ENCODE measurements at regions not wholly inside any gene's neighbourhood (a gene's known extent, or its start where the extent isn't known, plus 50 kb on each side); places are given as distances from the start of the nearest gene placed in this dataset.

DNA sequence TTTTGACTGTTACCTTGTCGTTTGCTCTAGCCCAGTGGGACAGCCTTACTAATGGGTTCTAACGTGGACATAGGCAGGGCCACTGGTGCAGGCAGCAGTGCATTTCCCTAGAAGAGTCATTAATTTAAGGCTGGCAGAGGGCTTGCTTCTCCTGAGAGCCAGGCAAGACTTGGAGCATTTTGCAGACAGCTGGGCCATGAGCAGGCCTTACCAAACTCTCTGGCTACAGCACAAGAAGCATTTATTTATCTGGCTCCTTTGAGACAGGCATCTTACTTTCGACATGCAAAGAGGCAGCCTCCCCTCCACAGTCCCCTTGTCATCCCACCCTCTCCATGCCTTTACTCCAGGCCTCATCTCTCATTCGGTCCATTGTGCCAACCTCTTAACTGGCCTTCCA lies 139.9 kb downstream of the CSNK2A3 start:
- Mint-ChIP-seq H3K27ac (no peak overlapping the region), H3K9me3 (no peaks in the 10 kb centered on the region), H3K4me3 (no peak overlapping the region), H3K4me1 (no peaks in the 10 kb centered on the region), H3K36me3 (no peaks in the 10 kb centered on the region), H3K27me3 (peaks cover 0 to 7% of the 10 kb centered on the region in 2 donors)
- ChIA-PET CTCF (interaction anchor here in 1 of 2 donors (1.2 kb wide), 1 partner anchor 185 kb away, joined by 3 read pairs; no protein-coding TSS in a partner anchor), POLR2A (no interaction called here)
- DNase-seq = no peak
- no peaks in the 10 kb centered on the region for H3K27me3 ChIP-seq (replicated peaks in 1 of 2; ENCODE audit: control insufficient read depth in 2 of 2, extremely low read depth in 1 of 2, insufficient read depth in 2 of 2, low read length in 1 of 2)
- no peak overlapping the region for H3K27ac ChIP-seq (ENCODE audit: low read length)
- no peak for ATAC-seq (replicated peaks in 1 of 4)
- 92% methylated on average over 4 of the region's 4 CpGs for WGBS (ENCODE audit: insufficient coverage)
- H3K4me1 ChIP-seq (ENCODE audit: control insufficient read depth in 1 of 2, extremely low read depth in 1 of 2, insufficient read depth in 2 of 2, low read length in 2 of 2) = no peaks in the 10 kb centered on the region
- no peaks in the 10 kb centered on the region for H3K9me3 ChIP-seq
- no peak overlapping the region for H3K4me3 ChIP-seq (ENCODE audit: control insufficient read depth in 1 of 2, extremely low read depth in 1 of 2, low read length in 1 of 2)
- H3K36me3 ChIP-seq (ENCODE audit: control insufficient read depth in 2 of 2, extremely low read depth in 1 of 2, insufficient read depth in 1 of 2, low read length in 1 of 2) = no peaks in the 10 kb centered on the region

DNA sequence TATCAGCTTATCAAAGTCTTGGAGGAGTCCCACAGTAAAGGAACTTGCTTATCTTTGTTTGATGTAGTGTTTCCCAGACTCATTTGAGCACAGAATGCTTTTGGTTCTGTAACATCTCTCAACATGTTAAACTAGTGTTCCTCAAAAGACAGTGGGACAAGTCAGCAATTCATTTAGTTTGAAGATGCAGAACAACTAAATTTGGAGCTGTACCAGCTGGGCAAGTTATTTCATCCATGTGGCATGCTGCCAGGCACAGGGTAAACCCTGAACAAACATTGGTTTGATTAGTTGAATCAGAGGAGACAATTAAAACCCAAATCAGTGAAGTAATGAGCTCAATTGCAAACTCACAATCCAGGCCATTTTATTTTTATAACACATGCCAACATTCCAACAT lies 141.2 kb downstream of the CSNK2A3 start:
- POLR2A ChIA-PET = no interaction called here

DNA sequence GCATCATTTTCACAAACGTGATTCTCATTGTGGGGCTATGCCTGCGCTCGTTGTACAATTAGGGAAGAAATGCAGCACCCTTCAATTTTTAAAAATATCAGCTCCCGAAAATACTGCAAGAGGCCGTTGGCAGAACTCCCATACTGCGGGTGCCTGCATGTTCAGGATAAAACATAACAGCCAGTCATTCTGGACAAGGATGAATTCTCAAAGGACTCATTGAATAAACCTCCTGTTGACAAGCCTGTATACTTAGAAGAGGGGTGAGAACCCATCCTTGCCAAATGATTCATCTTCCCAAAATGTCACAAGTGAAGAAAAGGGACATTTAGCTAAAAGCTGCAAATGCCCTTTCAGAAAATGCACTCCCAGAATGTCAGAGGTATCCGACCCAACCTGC lies 141.9 kb downstream of the CSNK2A3 start:
- no peak overlapping the region for H3K27ac Mint-ChIP-seq
- H3K4me3 Mint-ChIP-seq = no peak overlapping the region
- no peaks in the 10 kb centered on the region for H3K9me3 ChIP-seq
- H3K27me3 Mint-ChIP-seq = peaks cover 2 to 7% of the 10 kb centered on the region in 2 donors
- POLR2A ChIA-PET = no interaction called here
- no peaks in the 10 kb centered on the region for H3K4me1 ChIP-seq (ENCODE audit: control insufficient read depth in 1 of 2, extremely low read depth in 1 of 2, insufficient read depth in 2 of 2, low read length in 2 of 2)
- peaks cover 0 to 5% of the 10 kb centered on the region in 2 experiments for H3K27me3 ChIP-seq (replicated peaks in 1 of 2; ENCODE audit: control insufficient read depth in 2 of 2, extremely low read depth in 1 of 2, insufficient read depth in 2 of 2, low read length in 1 of 2)
- WGBS (ENCODE audit: insufficient coverage) = 79% methylated on average over 4 of the region's 7 CpGs
- no peak overlapping the region for H3K27ac ChIP-seq (ENCODE audit: low read length)
- H3K4me3 ChIP-seq (ENCODE audit: control insufficient read depth in 1 of 2, extremely low read depth in 1 of 2, low read length in 1 of 2) = no peak overlapping the region
- DNase-seq (no peak), ATAC-seq (replicated peaks in 1 of 4) (no peak)
- no peaks in the 10 kb centered on the region for H3K4me1 Mint-ChIP-seq
- H3K36me3 ChIP-seq (ENCODE audit: control insufficient read depth in 2 of 2, extremely low read depth in 1 of 2, insufficient read depth in 1 of 2, low read length in 1 of 2) = no peaks in the 10 kb centered on the region
- H3K9me3 Mint-ChIP-seq = no peaks in the 10 kb centered on the region
- CTCF ChIA-PET = interaction anchor here in 1 of 2 donors (0.6 to 1.3 kb wide), 2 partner anchors 176 to 596 kb away, joined by 3 read pairs; no protein-coding TSS in a partner anchor
- H3K36me3 Mint-ChIP-seq = no peaks in the 10 kb centered on the region

More for the DNA sequence above, 141.2 kb downstream of the CSNK2A3 start:
- DNase-seq = no peak
- no peaks in the 10 kb centered on the region for H3K36me3 ChIP-seq (ENCODE audit: control insufficient read depth in 2 of 2, extremely low read depth in 1 of 2, insufficient read depth in 1 of 2, low read length in 1 of 2)
- no peak overlapping the region for H3K4me3 Mint-ChIP-seq
- H3K27me3 Mint-ChIP-seq = peaks cover 0 to 7% of the 10 kb centered on the region in 2 donors
- H3K9me3 ChIP-seq = no peaks in the 10 kb centered on the region
- no peak overlapping the region for H3K4me3 ChIP-seq (ENCODE audit: control insufficient read depth in 1 of 2, extremely low read depth in 1 of 2, low read length in 1 of 2)
- H3K27ac Mint-ChIP-seq = no peak overlapping the region
- no peaks in the 10 kb centered on the region for H3K4me1 Mint-ChIP-seq
- H3K27ac ChIP-seq (ENCODE audit: low read length) = no peak overlapping the region
- no peaks in the 10 kb centered on the region for H3K36me3 Mint-ChIP-seq
- no peaks in the 10 kb centered on the region for H3K27me3 ChIP-seq (replicated peaks in 1 of 2; ENCODE audit: control insufficient read depth in 2 of 2, extremely low read depth in 1 of 2, insufficient read depth in 2 of 2, low read length in 1 of 2)
- H3K4me1 ChIP-seq (ENCODE audit: control insufficient read depth in 1 of 2, extremely low read depth in 1 of 2, insufficient read depth in 2 of 2, low read length in 2 of 2) = no peaks in the 10 kb centered on the region
- H3K9me3 Mint-ChIP-seq = no peaks in the 10 kb centered on the region
- CTCF ChIA-PET = interaction anchor here in 1 of 2 donors (0.6 to 1.3 kb wide), 3 partner anchors 38 to 596 kb away, joined by 3 read pairs; no protein-coding TSS in a partner anchor
- ATAC-seq (replicated peaks in 1 of 4) = no peak

DNA sequence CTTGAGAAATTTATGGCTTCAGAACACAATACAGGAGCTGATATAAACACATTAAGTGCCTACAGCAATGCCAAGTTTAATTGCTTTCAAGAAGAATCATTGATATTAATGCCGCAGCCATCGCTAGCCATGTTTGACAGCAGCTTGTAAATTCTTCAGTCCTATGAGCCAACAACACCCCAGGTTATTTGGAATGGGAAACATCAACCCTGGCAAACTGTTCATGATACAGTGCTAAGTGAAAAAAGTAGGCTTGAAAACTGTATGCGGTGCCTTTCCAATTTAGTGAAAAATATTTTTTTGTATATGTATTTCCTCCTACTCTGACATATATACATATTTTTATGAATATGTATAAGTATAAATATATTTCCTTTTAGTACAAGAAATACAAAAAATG lies 142.6 kb downstream of the CSNK2A3 start:
- no peaks in the 10 kb centered on the region for H3K9me3 Mint-ChIP-seq
- no peaks in the 10 kb centered on the region for H3K36me3 Mint-ChIP-seq
- ChIA-PET CTCF (no interaction called here), POLR2A (no interaction called here)
- no CpG with 5 or more reads among the region's 3 CpGs for WGBS (ENCODE audit: insufficient coverage)
- H3K9me3 ChIP-seq = no peaks in the 10 kb centered on the region
- peaks cover 0 to 7% of the 10 kb centered on the region in 2 experiments for H3K27me3 ChIP-seq (replicated peaks in 1 of 2; ENCODE audit: control insufficient read depth in 2 of 2, extremely low read depth in 1 of 2, insufficient read depth in 2 of 2, low read length in 1 of 2)
- H3K4me1 ChIP-seq (ENCODE audit: control insufficient read depth in 1 of 2, extremely low read depth in 1 of 2, insufficient read depth in 2 of 2, low read length in 2 of 2) = no peaks in the 10 kb centered on the region
- H3K4me1 Mint-ChIP-seq = no peaks in the 10 kb centered on the region
- H3K27me3 Mint-ChIP-seq = peaks cover 3 to 7% of the 10 kb centered on the region in 2 donors
- no peak for ATAC-seq (replicated peaks in 1 of 4)
- H3K27ac Mint-ChIP-seq = no peak overlapping the region
- DNase-seq = no peak
- no peak overlapping the region for H3K4me3 ChIP-seq (ENCODE audit: control insufficient read depth in 1 of 2, extremely low read depth in 1 of 2, low read length in 1 of 2)
- no peaks in the 10 kb centered on the region for H3K36me3 ChIP-seq (ENCODE audit: control insufficient read depth in 2 of 2, extremely low read depth in 1 of 2, insufficient read depth in 1 of 2, low read length in 1 of 2)
- no peak overlapping the region for H3K4me3 Mint-ChIP-seq
- no peak overlapping the region for H3K27ac ChIP-seq (ENCODE audit: low read length)

DNA sequence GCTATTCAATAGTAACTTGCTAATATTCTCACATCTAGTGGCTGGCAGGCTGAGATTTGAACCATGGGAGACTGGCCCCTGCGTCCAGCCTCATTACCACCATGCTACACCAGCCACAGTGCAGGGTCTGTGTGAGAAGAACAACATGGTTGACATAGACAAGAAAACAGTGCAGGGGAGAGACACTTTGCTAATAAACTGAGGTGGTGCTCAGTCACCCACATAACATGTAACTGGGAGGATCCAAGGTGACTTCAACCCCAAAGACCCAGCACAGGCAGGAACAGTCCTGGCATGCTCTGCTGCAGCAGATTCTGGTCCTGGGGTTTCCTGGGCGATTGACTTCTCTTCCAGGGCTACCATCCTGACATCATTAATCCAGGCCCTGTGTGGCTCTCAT lies 143.1 kb downstream of the CSNK2A3 start:
- Mint-ChIP-seq H3K4me1 (no peaks in the 10 kb centered on the region), H3K27ac (no peak overlapping the region), H3K4me3 (no peak overlapping the region), H3K9me3 (no peaks in the 10 kb centered on the region), H3K36me3 (no peaks in the 10 kb centered on the region), H3K27me3 (peaks cover 4 to 7% of the 10 kb centered on the region in 2 donors)
- CTCF ChIA-PET = no interaction called here
- Histone ChIP-seq H3K27me3 (replicated peaks in 1 of 2; ENCODE audit: control insufficient read depth in 2 of 2, extremely low read depth in 1 of 2, insufficient read depth in 2 of 2, low read length in 1 of 2) (peaks cover 0 to 7% of the 10 kb centered on the region in 2 experiments), H3K4me1 (ENCODE audit: control insufficient read depth in 1 of 2, extremely low read depth in 1 of 2, insufficient read depth in 2 of 2, low read length in 2 of 2) (no peaks in the 10 kb centered on the region), H3K36me3 (ENCODE audit: control insufficient read depth in 2 of 2, extremely low read depth in 1 of 2, insufficient read depth in 1 of 2, low read length in 1 of 2) (no peaks in the 10 kb centered on the region), H3K4me3 (ENCODE audit: control insufficient read depth in 1 of 2, extremely low read depth in 1 of 2, low read length in 1 of 2) (no peak overlapping the region), H3K9me3 (no peaks in the 10 kb centered on the region), H3K27ac (ENCODE audit: low read length) (no peak overlapping the region)
- ATAC-seq (replicated peaks in 1 of 4) (no peak), DNase-seq (no peak)
- POLR2A ChIA-PET = no interaction called here
- WGBS (ENCODE audit: insufficient coverage) = no CpG with 5 or more reads among the region's 2 CpGs

DNA sequence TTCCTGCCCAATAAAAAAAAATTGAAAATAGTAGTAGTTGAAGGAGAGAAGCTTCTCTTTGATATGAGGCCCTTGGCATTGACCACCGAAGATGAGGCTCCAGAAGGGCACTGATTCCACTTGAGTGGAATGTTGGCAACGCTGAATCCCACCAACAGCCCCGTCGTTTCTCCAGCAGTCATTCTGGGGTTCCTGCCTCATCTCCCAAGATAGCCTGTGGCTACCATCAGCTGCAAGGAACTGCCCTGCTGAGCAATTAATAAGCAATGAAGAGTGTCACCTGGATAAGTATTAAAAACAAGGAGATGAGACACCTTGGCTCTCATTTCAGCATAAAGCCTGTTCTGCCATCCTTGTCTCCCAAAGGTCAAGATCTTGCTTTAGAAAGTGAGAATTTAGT lies 144.1 kb downstream of the CSNK2A3 start:
- H3K27ac Mint-ChIP-seq = no peak overlapping the region
- no peaks in the 10 kb centered on the region for H3K4me1 ChIP-seq (ENCODE audit: control insufficient read depth in 1 of 2, extremely low read depth in 1 of 2, insufficient read depth in 2 of 2, low read length in 2 of 2)
- peaks cover 0 to 4% (median 3%) of the 10 kb centered on the region in 3 donors for H3K9me3 Mint-ChIP-seq
- ATAC-seq (replicated peaks in 1 of 4) (no peak), DNase-seq (no peak)
- H3K27me3 ChIP-seq (replicated peaks in 1 of 2; ENCODE audit: control insufficient read depth in 2 of 2, extremely low read depth in 1 of 2, insufficient read depth in 2 of 2, low read length in 1 of 2) = peaks cover 0 to 7% of the 10 kb centered on the region in 2 experiments
- H3K4me3 Mint-ChIP-seq = no peak overlapping the region
- H3K36me3 ChIP-seq (ENCODE audit: control insufficient read depth in 2 of 2, extremely low read depth in 1 of 2, insufficient read depth in 1 of 2, low read length in 1 of 2) = no peaks in the 10 kb centered on the region
- H3K27me3 Mint-ChIP-seq = peaks cover 13% of the 10 kb centered on the region in 2 donors
- H3K4me3 ChIP-seq (ENCODE audit: control insufficient read depth in 1 of 2, extremely low read depth in 1 of 2, low read length in 1 of 2) = no peak overlapping the region
- H3K9me3 ChIP-seq = no peaks in the 10 kb centered on the region
- 88% methylated on average over 4 of the region's 4 CpGs for WGBS (ENCODE audit: insufficient coverage)
- H3K27ac ChIP-seq (ENCODE audit: low read length) = no peak overlapping the region
- ChIA-PET POLR2A (no interaction called here), CTCF (no interaction called here)
- no peaks in the 10 kb centered on the region for H3K36me3 Mint-ChIP-seq
- no peaks in the 10 kb centered on the region for H3K4me1 Mint-ChIP-seq

DNA sequence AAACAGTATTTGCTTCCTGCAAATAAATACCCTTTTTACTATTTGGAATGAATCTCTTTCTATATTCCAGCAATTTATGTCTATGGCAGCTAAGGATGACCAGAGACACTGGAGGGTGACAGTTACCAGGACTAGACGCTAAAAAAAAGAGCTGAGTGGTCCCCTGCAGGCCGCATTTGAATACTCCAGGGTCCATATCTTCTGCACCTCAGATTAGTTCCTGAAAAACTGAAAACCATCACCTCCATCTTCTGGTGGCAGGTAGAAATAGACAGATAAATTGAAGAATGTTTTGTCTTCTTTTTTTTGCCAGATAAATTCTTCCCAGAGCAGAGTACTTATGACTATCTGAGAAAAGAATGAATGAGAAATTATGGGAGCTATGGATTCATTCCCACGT lies 145.6 kb downstream of the CSNK2A3 start:
- no peak overlapping the region for H3K27ac Mint-ChIP-seq
- H3K27me3 ChIP-seq (replicated peaks in 1 of 2; ENCODE audit: control insufficient read depth in 2 of 2, extremely low read depth in 1 of 2, insufficient read depth in 2 of 2, low read length in 1 of 2) = peaks cover 0 to 11% of the 10 kb centered on the region in 2 experiments
- no peaks in the 10 kb centered on the region for H3K36me3 ChIP-seq (ENCODE audit: control insufficient read depth in 2 of 2, extremely low read depth in 1 of 2, insufficient read depth in 1 of 2, low read length in 1 of 2)
- ChIA-PET CTCF (interaction anchor here (1.4 to 1.5 kb wide), 2 partner anchors 172 to 179 kb away, joined by 4 to 5 read pairs; no protein-coding TSS in a partner anchor), POLR2A (no interaction called here)
- H3K27me3 Mint-ChIP-seq = peaks cover 14 to 19% of the 10 kb centered on the region in 2 donors
- DNase-seq (peak in 1 of 35 experiments; percentile 25), ATAC-seq (replicated peaks in 1 of 4) (no peak)
- no peaks in the 10 kb centered on the region for H3K4me1 ChIP-seq (ENCODE audit: control insufficient read depth in 1 of 2, extremely low read depth in 1 of 2, insufficient read depth in 2 of 2, low read length in 2 of 2)
- no peak overlapping the region for H3K4me3 ChIP-seq (ENCODE audit: control insufficient read depth in 1 of 2, extremely low read depth in 1 of 2, low read length in 1 of 2)
- peaks cover 8 to 12% (median 10%) of the 10 kb centered on the region in 3 donors for H3K9me3 Mint-ChIP-seq
- H3K4me3 Mint-ChIP-seq = no peak overlapping the region
- H3K36me3 Mint-ChIP-seq = no peaks in the 10 kb centered on the region
- H3K27ac ChIP-seq (ENCODE audit: low read length) = no peak overlapping the region
- H3K4me1 Mint-ChIP-seq = no peaks in the 10 kb centered on the region
- no peaks in the 10 kb centered on the region for H3K9me3 ChIP-seq
- no CpG with 5 or more reads among the region's 3 CpGs for WGBS (ENCODE audit: insufficient coverage)
